H7 (cell line): ENCODE measurements at regions not wholly inside any gene's neighbourhood (a gene's known extent, or its start where the extent isn't known, plus 50 kb on each side); places are given as distances from the start of the nearest gene placed in this dataset.

Experiments used
- DNase-seq: peaks from one replicate; pipeline ENCODE4 v3.0.0; 2012
- H3K27me3 ChIP-seq: 2 replicates; pipeline ENCODE4 v1.6.0; 2011; ENCODE audit warnings: mild to moderate bottlenecking, low read length; ENCODE audit not compliant: control insufficient read depth, insufficient read depth
- H3K36me3 ChIP-seq: replicated peaks from 2 replicates; pipeline ENCODE4 v1.5.1; 2011; ENCODE audit warnings: low read length; ENCODE audit not compliant: control insufficient read depth, insufficient read depth
- H3K4me3 ChIP-seq: 2 replicates; pipeline ENCODE4 v1.5.1; 2011; ENCODE audit warnings: low read depth, mild to moderate bottlenecking, control low read depth, low read length, moderate library complexity; ENCODE audit not compliant: insufficient read depth

DNA sequence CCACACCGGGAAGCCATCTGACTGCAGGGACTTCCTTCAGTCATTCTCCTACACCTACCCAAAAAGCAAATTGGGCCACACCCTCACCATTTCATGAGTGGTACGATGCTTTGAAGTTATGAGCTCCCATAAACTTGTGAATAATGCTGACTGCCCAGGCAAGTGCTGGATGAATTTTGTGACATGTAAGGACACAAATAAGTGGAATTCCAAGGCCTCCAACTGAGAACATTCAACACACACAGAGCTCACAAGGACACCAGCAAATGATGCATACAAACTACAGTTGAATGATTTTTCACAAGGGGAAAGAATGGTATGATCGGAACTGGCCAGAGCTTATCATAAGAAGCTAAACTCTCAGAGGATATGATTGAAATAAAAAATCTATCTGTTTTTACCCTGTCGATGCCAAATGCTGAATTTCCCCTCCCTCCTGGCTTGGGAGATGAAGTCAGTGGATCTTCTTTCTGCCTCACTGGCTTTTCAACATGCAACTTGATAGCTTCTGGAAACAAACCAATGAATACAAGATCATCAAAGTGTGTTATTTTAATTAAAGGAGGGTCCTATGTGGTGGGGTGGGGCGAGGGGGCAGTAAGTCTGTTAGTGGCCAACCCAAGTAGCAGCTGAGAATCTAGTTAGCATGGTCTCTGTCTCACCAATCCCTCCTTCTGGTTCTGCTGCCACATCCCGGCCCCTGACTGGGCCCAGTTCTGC is 123.8 kb downstream of the WT1 start:
- H3K36me3 ChIP-seq, result no peaks in the 10 kb centered on the region
- DNase-seq, result no peak
- H3K27me3 ChIP-seq, result no peaks in the 10 kb centered on the region
- no peak overlapping the region for H3K4me3 ChIP-seq

DNA sequence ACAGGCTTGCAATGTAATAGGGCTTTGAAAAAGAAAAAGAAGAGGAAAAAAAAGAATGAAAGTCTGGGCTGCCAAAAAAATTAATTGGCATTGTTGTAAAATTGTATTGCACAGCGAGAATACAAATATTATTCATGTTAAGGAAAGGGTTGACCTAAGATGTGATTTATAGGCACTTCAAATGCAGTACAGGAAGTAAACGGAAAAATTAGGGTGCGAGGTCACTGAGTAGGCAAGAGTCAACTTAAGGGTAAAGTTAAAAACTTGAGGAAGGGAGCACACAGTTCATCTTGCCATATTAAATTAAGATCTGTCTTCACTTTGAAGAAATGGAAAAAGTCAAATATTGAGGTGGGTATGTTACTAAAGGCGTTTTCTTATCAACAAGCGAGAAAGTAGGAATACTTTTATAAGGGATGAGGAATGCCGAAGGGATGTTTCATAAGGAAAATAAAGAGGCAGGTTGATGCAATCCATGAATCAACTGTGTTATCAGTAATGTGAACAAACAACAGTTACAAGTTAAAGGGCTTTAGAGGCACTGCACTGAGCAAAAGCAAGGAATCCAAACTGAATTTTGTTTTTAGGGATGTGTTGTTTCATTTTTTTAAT is 123.0 kb downstream of the WT1 start:
- Histone ChIP-seq H3K4me3 (no peak overlapping the region), H3K36me3 (no peaks in the 10 kb centered on the region), H3K27me3 (no peaks in the 10 kb centered on the region)
- no peak for DNase-seq

DNA sequence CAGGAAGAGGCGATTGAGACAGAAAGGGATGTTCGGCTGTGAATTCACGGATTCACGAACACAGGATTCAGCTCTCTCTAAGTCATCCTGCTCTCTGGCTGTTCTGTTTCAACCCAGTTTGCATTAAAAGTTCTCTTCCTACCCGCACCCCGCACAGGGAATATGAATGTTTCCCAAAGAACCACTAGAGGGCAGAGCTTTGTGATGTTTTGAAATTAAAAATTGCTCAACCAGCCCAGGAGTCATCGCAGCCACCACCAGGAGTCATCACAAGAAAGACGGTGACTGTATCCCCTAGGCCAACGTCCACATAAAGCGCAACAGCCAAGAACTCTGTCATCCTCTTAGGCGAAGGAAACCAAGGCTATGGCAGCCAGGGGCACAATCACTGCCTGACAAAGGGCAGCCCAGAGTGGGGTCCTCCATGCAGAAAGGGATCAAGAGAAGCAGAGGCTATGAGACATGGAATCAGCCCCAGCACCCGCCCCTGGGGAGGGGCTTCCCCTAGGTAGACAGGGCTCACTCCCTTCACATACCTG is 122.4 kb downstream of the WT1 start:
- no peaks in the 10 kb centered on the region for H3K27me3 ChIP-seq
- H3K36me3 ChIP-seq, result no peaks in the 10 kb centered on the region
- no peak overlapping the region for H3K4me3 ChIP-seq
- DNase-seq, result peak; percentile 69

DNA sequence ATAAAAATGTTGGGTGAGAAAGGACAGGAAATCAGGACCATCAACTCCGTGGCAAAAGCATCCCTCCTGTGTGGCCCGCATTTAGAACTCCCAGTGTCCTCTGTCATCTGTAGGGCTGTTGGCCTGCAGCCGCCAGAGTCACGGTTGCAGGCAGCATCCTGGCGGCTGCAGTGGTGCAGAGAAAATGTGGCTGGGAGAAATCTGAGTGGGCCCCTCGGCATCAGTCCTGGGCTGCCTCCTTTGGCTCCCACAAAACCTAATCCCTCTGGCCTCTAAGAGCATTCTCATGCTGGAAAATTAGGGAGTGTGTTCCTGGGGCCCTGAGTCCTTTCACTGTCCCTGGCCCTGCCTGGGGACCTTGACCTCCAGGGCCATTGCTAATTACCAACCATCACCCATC is 121.9 kb downstream of the WT1 start:
- H3K27me3 ChIP-seq, result no peaks in the 10 kb centered on the region
- no peaks in the 10 kb centered on the region for H3K36me3 ChIP-seq
- no peak for DNase-seq
- H3K4me3 ChIP-seq, result no peak overlapping the region

DNA sequence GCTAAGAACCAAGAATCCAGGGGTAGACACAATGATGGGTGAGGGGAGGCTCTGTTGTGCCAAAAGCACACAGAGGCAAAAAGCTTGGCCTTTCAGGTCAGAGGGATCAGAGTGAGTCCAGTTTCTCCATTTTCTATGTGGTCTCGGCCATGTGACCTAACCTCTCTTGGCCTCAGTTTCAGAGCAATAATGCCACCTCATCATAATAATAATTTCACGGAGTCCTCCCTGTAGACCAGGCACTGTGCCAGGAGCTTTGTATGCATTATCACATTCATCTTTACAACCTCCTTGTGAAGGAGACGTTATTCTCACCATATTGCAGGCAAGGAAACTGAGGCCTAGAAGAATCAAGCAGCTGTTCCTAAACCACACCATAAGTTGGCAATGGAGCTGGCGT is 120.2 kb downstream of the WT1 start:
- H3K4me3 ChIP-seq, result no peak overlapping the region
- H3K36me3 ChIP-seq, result no peaks in the 10 kb centered on the region
- H3K27me3 ChIP-seq, result no peaks in the 10 kb centered on the region
- DNase-seq, result no peak

DNA sequence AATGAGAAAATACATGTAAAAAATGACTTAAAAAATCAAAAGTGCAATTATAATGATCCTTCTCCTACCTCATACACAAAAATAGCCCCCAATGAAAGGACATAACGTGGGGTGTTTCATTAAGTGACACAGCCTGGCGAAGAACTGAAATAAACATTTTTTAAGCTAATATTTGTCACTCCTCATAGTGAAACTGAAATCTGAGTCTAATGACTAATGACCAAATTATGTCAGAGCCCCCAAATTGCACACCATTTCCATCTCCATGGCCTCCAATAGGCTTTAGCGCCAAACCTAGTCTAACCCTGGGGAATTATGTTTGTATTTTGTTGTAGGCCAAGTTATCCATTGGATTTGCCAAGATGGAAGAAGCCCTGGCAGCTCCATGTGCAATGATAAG is 119.1 kb downstream of the WT1 start:
- no peak overlapping the region for H3K4me3 ChIP-seq
- H3K27me3 ChIP-seq, result no peaks in the 10 kb centered on the region
- no peak for DNase-seq

DNA sequence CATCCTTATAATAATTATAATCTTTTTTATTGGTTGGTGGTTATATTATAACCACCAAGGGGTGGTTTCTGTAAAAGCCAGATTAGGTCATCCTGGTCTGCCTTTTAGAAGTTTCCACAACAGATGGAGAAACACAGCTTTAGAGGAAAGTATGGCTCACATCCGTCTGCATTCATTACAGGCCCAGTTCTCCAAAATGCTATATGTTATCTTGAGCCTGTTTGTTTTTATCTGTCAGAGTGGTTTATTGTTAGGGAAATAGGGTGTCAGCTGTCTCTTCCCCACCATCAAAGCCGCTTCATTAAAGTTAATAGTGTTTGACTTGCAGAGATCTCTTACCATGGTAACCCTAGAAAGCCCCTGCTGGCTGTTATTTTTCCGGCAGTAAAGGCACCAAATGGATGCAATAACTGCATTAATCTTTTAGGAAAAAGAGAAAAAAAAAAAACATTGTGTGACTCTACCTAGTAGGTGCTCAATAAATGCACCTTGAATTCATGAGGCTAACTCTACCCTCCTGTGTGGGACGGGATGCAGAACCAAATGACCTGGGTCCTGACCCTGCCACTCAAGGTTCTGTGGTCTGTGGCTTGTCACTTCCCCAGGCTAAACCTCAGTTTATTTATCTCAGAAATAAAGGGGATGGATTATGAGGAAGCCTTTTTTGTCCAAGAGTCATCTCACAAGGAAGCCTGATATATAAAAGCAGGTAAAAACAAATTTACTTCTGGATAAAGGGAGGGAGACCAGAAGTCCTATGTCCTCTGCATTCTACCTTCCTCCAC is 118.3 kb downstream of the WT1 start:
- no peak for DNase-seq
- Histone ChIP-seq H3K27me3 (no peaks in the 10 kb centered on the region), H3K36me3 (no peaks in the 10 kb centered on the region), H3K4me3 (no peak overlapping the region)

More for the DNA sequence above, 119.1 kb downstream of the WT1 start:
- no peaks in the 10 kb centered on the region for H3K36me3 ChIP-seq

DNA sequence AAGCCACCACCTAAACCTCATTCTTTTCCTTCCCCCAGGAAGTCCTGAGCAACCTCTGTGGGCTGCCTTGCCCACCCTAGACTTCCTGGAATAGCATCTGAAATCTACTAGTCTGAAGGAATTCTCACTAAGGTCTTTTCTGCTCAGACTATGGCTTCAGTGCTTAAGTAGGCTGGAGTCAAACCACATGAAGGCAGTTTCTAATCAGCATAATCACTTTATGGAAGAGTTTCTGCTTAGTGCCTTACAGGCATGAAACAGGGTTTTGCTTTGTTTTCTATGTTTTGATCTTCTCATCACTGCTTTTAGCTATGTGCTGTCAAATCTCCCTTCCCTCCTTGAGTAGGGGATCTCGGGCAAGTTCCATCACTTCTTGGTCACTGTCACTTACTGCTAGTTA is 117.7 kb downstream of the WT1 start:
- H3K36me3 ChIP-seq, result no peaks in the 10 kb centered on the region
- no peak for DNase-seq
- H3K27me3 ChIP-seq, result no peaks in the 10 kb centered on the region
- H3K4me3 ChIP-seq, result no peak overlapping the region

DNA sequence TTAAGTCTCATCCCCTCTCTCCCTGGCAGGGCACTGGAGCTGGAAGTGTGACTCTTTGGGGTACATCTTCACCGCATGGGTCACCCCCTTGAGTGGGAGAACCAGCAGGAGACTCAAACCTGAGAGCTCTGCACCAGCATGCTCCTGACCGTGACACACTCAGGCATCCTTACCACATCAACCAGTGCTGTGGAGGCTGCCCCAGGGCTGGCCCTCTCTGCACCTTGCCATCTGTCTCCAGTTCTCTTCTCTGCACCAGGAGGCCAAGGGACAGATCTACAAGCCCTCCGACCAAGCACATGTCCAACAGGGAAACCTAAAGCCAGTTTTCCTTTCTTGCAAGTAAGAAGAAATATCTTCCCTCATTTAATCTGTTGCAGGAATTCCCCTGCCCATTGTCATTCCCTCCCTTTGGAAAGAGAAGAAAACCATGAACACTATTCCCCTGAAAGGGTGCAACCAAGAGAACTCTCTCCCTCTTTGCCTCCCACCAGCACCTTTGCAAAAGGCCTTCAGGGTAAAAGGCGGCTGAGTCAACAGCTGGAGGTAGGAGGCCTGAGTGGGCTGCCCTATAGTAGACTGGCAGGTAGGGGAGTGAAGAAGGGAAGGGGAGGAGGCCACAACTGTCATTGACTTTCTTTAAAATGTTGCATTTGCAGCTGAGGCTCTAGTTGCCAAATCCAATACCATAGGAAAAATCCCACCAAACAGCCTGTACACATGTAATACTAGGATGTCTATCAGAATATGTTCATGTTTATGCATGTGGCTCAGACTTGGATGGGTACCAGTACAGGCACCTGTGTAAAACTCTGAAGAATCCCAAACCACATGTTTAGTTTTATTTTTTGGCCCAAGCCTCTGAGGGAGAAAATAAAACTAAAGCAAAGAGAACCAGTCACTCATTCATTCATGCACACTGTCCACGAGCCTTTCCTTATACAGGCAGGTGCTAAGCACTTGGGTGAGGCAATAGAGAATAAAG is 117.0 kb downstream of the WT1 start:
- H3K27me3 ChIP-seq, result no peaks in the 10 kb centered on the region
- no peaks in the 10 kb centered on the region for H3K36me3 ChIP-seq
- H3K4me3 ChIP-seq, result no peak overlapping the region
- no peak for DNase-seq

DNA sequence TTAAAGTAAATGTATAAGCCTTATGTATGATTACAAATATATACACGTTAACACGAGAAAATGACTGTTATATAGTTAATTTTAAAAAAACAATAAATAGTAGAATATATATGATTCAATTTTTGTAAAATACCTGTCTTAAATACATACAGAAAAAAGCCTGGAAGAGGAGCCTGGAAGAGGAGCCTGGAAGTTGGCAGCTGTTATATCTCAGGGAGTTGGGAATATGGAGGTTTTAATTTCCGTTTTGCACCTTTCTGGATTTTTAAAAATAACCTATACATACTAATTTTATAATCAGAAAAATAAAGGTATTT is 111.6 kb downstream of the WT1 start:
- no peaks in the 10 kb centered on the region for H3K36me3 ChIP-seq
- H3K4me3 ChIP-seq, result no peak overlapping the region
- DNase-seq, result no peak
- no peaks in the 10 kb centered on the region for H3K27me3 ChIP-seq

DNA sequence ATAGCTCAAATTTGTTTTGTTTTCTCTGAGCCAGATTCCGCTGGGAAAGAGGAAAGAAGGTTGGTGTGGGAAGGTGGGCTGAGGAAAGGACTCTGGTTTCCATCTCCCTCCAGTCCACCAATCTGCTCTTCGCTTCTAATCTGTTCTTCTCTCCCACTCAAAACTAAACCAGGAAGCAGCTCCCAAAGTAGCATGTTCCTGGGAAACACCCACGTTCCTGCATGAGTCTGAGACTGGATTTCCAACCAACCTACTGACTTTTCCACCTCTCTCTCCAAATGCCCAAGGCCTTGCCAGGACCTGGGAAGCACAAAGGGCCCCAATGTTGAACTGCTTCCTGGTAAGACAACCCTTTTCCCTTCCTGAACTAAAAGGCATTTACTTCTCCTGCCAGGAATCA is 110.2 kb downstream of the WT1 start:
- H3K36me3 ChIP-seq, result no peaks in the 10 kb centered on the region
- H3K4me3 ChIP-seq, result no peak overlapping the region
- H3K27me3 ChIP-seq, result no peaks in the 10 kb centered on the region
- no peak for DNase-seq

DNA sequence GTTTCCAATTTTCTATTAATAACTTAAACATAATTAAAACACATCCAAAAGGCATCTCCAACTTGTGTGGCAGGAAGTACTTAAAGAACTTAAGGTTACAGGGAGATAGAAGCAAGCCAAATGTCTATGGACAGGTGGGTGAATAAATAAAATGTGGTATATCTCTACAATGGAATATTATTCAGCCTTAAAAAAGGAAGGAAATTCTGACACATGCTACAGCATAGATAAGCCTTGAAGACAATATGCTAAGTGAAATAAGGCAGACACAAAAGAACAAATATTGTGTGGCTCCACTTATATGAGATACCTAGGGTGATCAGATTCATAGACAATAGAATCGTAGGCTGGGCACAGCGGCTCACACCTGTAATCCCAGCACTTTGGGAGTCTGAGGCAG is 109.6 kb downstream of the WT1 start:
- H3K4me3 ChIP-seq, result no peak overlapping the region
- no peaks in the 10 kb centered on the region for H3K27me3 ChIP-seq
- no peak for DNase-seq
- H3K36me3 ChIP-seq, result no peaks in the 10 kb centered on the region

DNA sequence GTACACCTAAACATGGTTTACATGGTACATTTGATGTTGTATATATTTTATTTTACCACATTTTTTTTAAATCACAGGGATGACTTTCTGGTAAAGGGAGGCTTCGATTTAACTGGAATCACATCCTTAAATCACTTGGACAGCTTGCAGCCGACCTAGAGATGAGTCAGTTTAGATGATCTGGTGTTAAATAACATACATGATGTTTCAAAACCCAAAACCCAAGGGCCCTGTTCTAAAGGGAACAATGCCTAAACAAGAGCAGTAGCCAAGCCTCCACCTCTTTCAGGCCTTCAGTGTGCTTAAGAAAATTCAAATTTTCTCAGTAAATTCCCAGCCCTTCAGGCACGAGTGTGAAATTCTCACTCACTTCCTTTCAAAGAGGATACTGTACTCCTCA is 108.8 kb downstream of the WT1 start:
- Histone ChIP-seq H3K27me3 (no peaks in the 10 kb centered on the region), H3K36me3 (no peaks in the 10 kb centered on the region), H3K4me3 (no peak overlapping the region)
- DNase-seq, result no peak

DNA sequence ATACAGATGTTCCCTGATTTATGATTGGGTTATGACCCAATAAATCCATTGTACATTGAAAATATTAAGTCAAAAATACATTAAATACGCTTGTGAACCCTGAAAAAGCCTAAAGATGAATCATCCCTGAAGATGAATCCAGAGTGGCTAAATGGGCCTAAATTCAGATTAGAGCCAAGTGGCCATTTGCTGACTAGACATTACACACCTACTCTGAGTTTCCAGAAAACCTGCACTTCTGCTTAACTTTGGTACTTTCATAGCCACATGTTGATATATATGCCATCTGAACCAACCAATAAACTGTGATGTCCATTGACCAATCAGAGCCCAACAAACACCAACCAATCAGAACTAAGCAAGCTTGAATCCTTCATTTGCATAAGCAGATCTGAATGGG is 106.9 kb downstream of the WT1 start:
- H3K36me3 ChIP-seq, result no peaks in the 10 kb centered on the region
- no peak overlapping the region for H3K4me3 ChIP-seq
- no peak for DNase-seq
- H3K27me3 ChIP-seq, result peaks cover 8% of the 10 kb centered on the region; the same call in 1 of the 2 replicates
